Urothelium cell line (cell line): ENCODE measurements at regions not wholly inside any gene's neighbourhood (a gene's known extent, or its start where the extent isn't known, plus 50 kb on each side); places are given as distances from the start of the nearest gene placed in this dataset.
A peak's percentile ranks its signal among the peaks of the same experiment; 100 is the strongest.

Experiments
- DNase-seq: peaks from one replicate; pipeline ENCODE4 v3.0.0; 2011; ENCODE audit warnings: low spot score, mixed read lengths
- FAIRE-seq: peaks from 2 replicates; lab custom pipeline; 2011; peaks lifted over from hg19 to GRCh38; lab: Jason Lieb, UNC

GRCh38 chr7:131231381-131232220, 96.1 kb upstream of the MKLN1 start:
- DNase-seq (no peak), FAIRE-seq (no peak)

- DNase-seq (no peak), FAIRE-seq (no peak)
These were observed 94.9 kb upstream of the MKLN1 start for GRCh38 chr7:131232768-131233167.

GRCh38 chr7:131233193-131233592, 94.5 kb upstream of the MKLN1 start:
- DNase-seq = no peak
- no peak for FAIRE-seq

GRCh38 chr7:131234719-131235488, 92.8 kb upstream of the MKLN1 start:
- FAIRE-seq (no peak), DNase-seq (no peak)

- FAIRE-seq (no peak), DNase-seq (peak; percentile 82)
These were observed 92.0 kb upstream of the MKLN1 start for GRCh38 chr7:131235489-131236317.

- FAIRE-seq (no peak), DNase-seq (no peak)
These were observed 91.4 kb upstream of the MKLN1 start for GRCh38 chr7:131236318-131236672.

GRCh38 chr7:131238347-131238931, 89.2 kb upstream of the MKLN1 start:
- FAIRE-seq = no peak
- no peak for DNase-seq

GRCh38 chr7:131241386-131241785, 86.3 kb upstream of the MKLN1 start:
- DNase-seq = no peak
- no peak for FAIRE-seq

GRCh38 chr7:131242123-131242650, 85.5 kb upstream of the MKLN1 start:
- DNase-seq (no peak), FAIRE-seq (no peak)

GRCh38 chr7:131244259-131244852, 83.3 kb upstream of the MKLN1 start:
- no peak for FAIRE-seq
- peak; percentile 86 for DNase-seq

- no peak for FAIRE-seq
- peak; percentile 64 for DNase-seq
These were observed 78.7 kb upstream of the MKLN1 start for GRCh38 chr7:131249003-131249402.

GRCh38 chr7:131249483-131249882, 78.2 kb upstream of the MKLN1 start:
- DNase-seq (no peak), FAIRE-seq (no peak)

- FAIRE-seq (no peak), DNase-seq (no peak)
These were observed 77.3 kb upstream of the MKLN1 start for GRCh38 chr7:131250331-131250730.

GRCh38 chr7:131251371-131251770, 76.3 kb upstream of the MKLN1 start:
- no peak for FAIRE-seq
- no peak for DNase-seq

GRCh38 chr7:131252976-131253375, 74.7 kb upstream of the MKLN1 start:
- no peak for DNase-seq
- FAIRE-seq = no peak

- no peak for DNase-seq
- no peak for FAIRE-seq
These were observed 73.5 kb upstream of the MKLN1 start for GRCh38 chr7:131254211-131254610.

GRCh38 chr7:131255242-131255641, 72.4 kb upstream of the MKLN1 start:
- no peak for DNase-seq
- no peak for FAIRE-seq

- no peak for DNase-seq
- no peak for FAIRE-seq
These were observed 66.1 kb upstream of the MKLN1 start for GRCh38 chr7:131261476-131261994.

- FAIRE-seq = no peak
- no peak for DNase-seq
These were observed 62.4 kb upstream of the MKLN1 start for GRCh38 chr7:131265227-131265626.

- no peak for FAIRE-seq
- DNase-seq = no peak
These were observed 60.0 kb upstream of the MKLN1 start for GRCh38 chr7:131267631-131268030.
